GM12864 (cell line): ENCODE measurements at regions not wholly inside any gene's neighbourhood (a gene's known extent, or its start where the extent isn't known, plus 50 kb on each side); places are given as distances from the start of the nearest gene placed in this dataset.

Experiments
- DNase-seq: peaks from one replicate; pipeline ENCODE4 v3.0.0-alpha.2; 2011; ENCODE audit warnings: low read depth
- H3K4me3 ChIP-seq: 2 replicates; pipeline ENCODE4 v1.5.1; 2011; ENCODE audit warnings: mild to moderate bottlenecking, low read depth, low read length, control low read depth
- TF ChIP-seq, protein P1 (sequence below): IDR thresholded peaks from 2 replicates; pipeline ENCODE4 v1.5.1; 2011; ENCODE audit warnings: low read depth, mild to moderate bottlenecking, moderate library complexity, low read length, control low read depth, inconsistent platforms; ENCODE audit errors: missing control alignments

DNA sequence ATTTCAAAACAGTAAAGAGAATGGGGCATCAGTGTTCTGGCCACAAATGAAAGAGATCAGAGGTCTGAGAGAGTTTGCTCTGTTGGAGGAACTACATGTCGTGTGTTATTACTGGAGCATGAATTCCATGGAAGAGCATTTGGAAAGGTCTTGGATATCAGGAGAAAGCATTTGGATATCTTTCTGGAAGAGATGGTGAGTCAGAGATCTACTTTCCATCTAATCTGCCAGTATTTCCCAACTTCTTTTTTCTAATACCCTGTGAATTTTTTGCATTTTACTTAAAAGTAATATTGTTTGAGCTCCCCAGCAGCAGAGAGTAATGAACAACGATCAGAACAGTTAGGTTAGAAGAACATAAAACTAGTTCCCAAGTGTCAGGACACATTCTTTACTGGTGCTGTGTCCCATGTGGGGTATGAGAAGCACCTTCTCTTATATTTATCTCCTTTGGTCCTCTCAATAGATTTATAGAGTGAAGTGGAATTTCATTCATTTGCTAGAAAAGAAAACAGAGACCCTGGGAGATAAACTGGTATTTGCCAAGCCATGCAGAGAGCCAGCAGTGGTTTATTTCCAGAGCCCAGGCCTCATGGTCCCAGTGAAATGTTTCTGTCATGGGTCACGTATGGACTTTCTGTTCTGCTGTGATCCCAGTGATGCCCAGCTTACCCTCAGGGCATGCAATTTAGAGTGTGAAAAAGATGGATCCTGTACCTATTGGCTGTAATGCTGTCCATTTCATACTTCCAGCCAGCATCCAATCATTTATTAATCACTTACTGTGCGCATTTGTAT lies 130.8 kb upstream of the NT5C1B start:
- TF ChIP-seq, protein P1, sequence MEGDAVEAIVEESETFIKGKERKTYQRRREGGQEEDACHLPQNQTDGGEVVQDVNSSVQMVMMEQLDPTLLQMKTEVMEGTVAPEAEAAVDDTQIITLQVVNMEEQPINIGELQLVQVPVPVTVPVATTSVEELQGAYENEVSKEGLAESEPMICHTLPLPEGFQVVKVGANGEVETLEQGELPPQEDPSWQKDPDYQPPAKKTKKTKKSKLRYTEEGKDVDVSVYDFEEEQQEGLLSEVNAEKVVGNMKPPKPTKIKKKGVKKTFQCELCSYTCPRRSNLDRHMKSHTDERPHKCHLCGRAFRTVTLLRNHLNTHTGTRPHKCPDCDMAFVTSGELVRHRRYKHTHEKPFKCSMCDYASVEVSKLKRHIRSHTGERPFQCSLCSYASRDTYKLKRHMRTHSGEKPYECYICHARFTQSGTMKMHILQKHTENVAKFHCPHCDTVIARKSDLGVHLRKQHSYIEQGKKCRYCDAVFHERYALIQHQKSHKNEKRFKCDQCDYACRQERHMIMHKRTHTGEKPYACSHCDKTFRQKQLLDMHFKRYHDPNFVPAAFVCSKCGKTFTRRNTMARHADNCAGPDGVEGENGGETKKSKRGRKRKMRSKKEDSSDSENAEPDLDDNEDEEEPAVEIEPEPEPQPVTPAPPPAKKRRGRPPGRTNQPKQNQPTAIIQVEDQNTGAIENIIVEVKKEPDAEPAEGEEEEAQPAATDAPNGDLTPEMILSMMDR = no peak
- no peak for DNase-seq
- no peak overlapping the region for H3K4me3 ChIP-seq

DNA sequence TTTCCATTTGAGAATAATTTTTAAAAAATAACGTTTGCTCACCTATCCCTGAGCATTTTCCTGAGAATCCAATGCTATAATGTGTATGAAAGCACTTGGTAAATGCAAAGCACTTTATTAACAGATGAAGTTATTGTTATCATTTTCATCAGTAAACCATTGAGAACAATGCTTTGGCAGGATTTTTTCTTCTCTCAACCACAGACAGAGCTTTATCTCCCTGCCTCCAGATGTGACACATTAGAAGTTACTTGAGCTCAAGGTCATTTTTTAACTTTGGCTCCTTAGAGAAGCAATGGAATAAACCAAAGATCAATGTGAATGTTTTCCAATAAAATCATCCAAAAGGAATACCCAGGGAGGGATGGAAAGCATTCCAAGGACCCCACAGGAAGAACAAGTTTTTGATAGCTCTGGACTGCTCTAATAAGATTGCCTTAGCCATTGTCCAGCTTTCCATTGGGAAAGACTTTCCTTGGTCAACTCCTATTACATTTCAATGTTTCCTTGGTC lies 118.9 kb upstream of the NT5C1B start:
- no peak overlapping the region for H3K4me3 ChIP-seq
- no peak for DNase-seq
- TF ChIP-seq, protein P1 = no peak

DNA sequence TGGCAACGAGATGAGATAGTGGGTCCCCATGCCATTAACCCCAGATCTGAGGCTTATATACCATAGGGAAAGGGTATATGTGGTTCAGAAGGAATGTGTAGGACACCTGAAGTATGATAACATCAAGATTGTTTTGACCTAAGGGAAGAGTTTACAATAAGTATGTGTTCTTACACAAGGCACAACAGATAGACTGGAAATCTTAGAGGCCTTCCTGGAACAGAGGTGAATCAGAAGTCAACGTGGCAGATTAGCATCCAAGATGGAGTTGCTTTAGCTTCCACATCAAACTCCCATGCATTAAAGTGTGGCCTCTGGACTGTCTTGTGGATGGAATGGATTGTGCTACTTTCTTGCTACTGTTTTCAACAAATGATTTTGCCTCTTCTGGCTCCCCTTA lies 116.6 kb upstream of the NT5C1B start:
- DNase-seq = no peak
- TF ChIP-seq, protein P1 = no peak
- no peak overlapping the region for H3K4me3 ChIP-seq

DNA sequence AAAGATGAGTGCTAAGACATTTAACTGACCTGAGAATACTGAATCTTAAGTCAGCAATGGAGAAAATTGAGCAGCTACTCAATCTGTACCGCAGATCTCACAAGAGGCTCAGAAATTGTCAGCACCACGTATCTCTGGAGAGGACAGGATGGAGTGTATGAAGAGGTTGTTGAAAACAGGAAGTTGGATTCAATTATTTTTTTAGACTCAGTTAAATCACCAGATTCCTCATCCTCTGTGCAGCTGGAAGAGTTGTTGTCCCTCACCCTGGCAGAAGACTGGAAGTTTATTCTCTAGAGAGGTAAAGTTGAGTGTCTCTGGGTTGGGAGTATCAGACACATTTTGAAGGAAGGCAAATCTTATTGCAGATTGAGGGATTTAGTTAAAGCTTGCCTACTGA lies 114.9 kb upstream of the NT5C1B start:
- no peak overlapping the region for H3K4me3 ChIP-seq
- DNase-seq = no peak
- TF ChIP-seq, protein P1 = no peak

DNA sequence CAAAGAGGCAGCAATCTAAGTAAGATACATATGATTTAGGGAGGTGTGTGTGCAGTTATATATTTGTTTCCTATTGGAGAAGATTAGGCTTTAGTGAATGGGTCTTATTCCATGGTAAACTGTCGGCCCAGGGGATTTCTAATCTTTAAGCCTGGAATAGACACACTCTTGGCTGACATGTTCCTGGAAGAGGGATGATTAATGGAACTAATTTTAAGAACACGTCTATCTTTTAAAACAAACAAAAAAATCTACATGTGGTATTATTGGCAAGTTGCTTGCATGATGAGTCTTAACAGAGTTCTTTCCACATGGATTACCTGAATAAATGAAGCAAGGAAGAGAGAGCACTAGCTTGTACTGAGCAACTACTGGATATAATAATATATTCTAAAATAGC lies 114.2 kb upstream of the NT5C1B start:
- no peak overlapping the region for H3K4me3 ChIP-seq
- TF ChIP-seq, protein P1 = no peak
- no peak for DNase-seq

DNA sequence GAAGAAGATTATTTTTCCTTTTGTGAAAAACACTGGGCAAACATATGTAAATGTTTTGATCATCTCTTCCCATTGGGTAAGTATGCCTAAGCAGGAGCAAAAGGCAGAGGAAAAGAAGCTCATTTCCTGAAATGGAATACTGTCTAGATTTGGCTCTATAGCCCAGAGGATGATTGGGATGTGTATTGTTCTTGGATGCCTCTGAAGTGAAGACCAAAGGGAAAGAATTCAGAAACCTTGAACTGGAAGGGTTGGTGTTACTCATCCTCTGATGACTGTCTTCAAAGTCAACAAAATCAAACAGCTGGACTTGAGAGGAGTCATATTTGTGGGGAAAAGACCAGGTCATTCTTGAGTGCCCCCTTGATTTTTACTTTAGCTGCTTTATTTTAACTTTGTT lies 112.6 kb upstream of the NT5C1B start:
- TF ChIP-seq, protein P1 = no peak
- DNase-seq = no peak
- no peak overlapping the region for H3K4me3 ChIP-seq

DNA sequence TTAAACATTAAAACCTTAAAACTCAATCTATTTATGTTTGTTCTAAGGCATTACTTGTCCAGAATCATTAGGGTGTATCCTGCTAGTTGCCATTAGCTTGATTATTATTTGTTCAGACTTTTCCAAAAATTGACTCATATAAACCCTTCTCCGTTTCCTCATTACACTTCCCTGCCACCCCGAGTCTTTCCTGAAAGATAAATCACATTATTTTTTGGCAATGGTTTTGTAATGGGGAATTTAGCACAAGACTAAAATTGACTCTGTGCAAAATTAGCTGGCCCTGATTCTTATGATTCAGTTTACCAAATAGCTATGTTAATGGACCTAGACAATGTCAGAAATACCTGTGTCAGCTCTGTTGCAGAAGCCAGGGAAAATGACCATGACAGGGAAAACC lies 112.2 kb upstream of the NT5C1B start:
- no peak overlapping the region for H3K4me3 ChIP-seq
- TF ChIP-seq, protein P1 = no peak
- DNase-seq = no peak
